ENCODE measurements at regions not wholly inside any gene's neighbourhood (a gene's known extent, or its start where the extent isn't known, plus 50 kb on each side); places are given as distances from the start of the nearest gene placed in this dataset.

- ChIA-PET CTCF (interaction anchor here (0.7 kb wide), 1 partner anchor 406 kb away, joined by 3 read pairs; no protein-coding TSS in a partner anchor), POLR2A (no interaction called here)
- no peak for DNase-seq (ENCODE audit: low read depth)
- Histone ChIP-seq H3K4me3 (ENCODE audit: low read depth, low read length) (no peak overlapping the region), H3K27me3 (ENCODE audit: control insufficient read depth, insufficient read depth, low read length) (no peaks in the 10 kb centered on the region), H3K36me3 (ENCODE audit: control insufficient read depth, insufficient read depth, low read length) (no peaks in the 10 kb centered on the region)
- no peak for TF ChIP-seq CTCF (IDR thresholded peaks at IDR 0.05; ENCODE audit: insufficient read depth, low read depth, low read length)
These were observed 736.0 kb downstream of the CD109 start for GRCh38 chr6:74431873-74432580.

- CTCF ChIA-PET: no interaction called here
- POLR2A ChIA-PET: no interaction called here
- DNase-seq (ENCODE audit: low read depth): no peak
- no peak for TF ChIP-seq CTCF (IDR thresholded peaks at IDR 0.05; ENCODE audit: insufficient read depth, low read depth, low read length)
- Histone ChIP-seq H3K36me3 (ENCODE audit: control insufficient read depth, insufficient read depth, low read length) (no peaks in the 10 kb centered on the region), H3K27me3 (ENCODE audit: control insufficient read depth, insufficient read depth, low read length) (no peaks in the 10 kb centered on the region), H3K4me3 (ENCODE audit: low read depth, low read length) (no peak overlapping the region)
These were observed 724.2 kb downstream of the CD109 start for GRCh38 chr6:74420221-74420620.

- POLR2A ChIA-PET: no interaction called here
- H3K27me3 ChIP-seq (ENCODE audit: control insufficient read depth, insufficient read depth, low read length): no peaks in the 10 kb centered on the region
- H3K4me3 ChIP-seq (ENCODE audit: low read depth, low read length): no peak overlapping the region
- no peak for TF ChIP-seq CTCF (IDR thresholded peaks at IDR 0.05; ENCODE audit: insufficient read depth, low read depth, low read length)
- no peak for DNase-seq (ENCODE audit: low read depth)
- CTCF ChIA-PET: interaction anchor here (0.6 to 8.5 kb wide), 2 partner anchors 554 to 792 kb away, joined by 4 to 130 read pairs; partner anchors contain the start of gene COL12A1
- no peaks in the 10 kb centered on the region for H3K36me3 ChIP-seq (ENCODE audit: control insufficient read depth, insufficient read depth, low read length)
These were observed 719.1 kb downstream of the CD109 start for GRCh38 chr6:74415056-74415455.

- ChIA-PET POLR2A (no interaction called here), CTCF (interaction anchor here (1.2 to 8.5 kb wide), 3 partner anchors 522 to 797 kb away, joined by 3 to 130 read pairs (median 3); partner anchors contain the start of gene COL12A1)
- TF ChIP-seq CTCF (IDR thresholded peaks at IDR 0.05; ENCODE audit: insufficient read depth, low read depth, low read length): no peak
- Histone ChIP-seq H3K4me3 (ENCODE audit: low read depth, low read length) (no peak overlapping the region), H3K36me3 (ENCODE audit: control insufficient read depth, insufficient read depth, low read length) (no peaks in the 10 kb centered on the region), H3K27me3 (ENCODE audit: control insufficient read depth, insufficient read depth, low read length) (no peaks in the 10 kb centered on the region)
- peak; percentile 22 for DNase-seq (ENCODE audit: low read depth)
These were observed 714.6 kb downstream of the CD109 start for GRCh38 chr6:74410630-74411029.

GRCh38 chr6:74409447-74409846, 713.4 kb downstream of the CD109 start:
- ChIA-PET POLR2A (no interaction called here), CTCF (interaction anchor here (0.6 to 8.5 kb wide), 8 partner anchors 11 to 798 kb away, joined by 3 to 130 read pairs (median 4); partner anchors contain the start of gene COL12A1)

More at GRCh38 chr6:74409447-74409846, 713.4 kb downstream of the CD109 start:
- TF ChIP-seq CTCF (IDR thresholded peaks at IDR 0.05; ENCODE audit: insufficient read depth, low read depth, low read length): peak; percentile 56
- Histone ChIP-seq H3K36me3 (ENCODE audit: control insufficient read depth, insufficient read depth, low read length) (no peaks in the 10 kb centered on the region), H3K27me3 (ENCODE audit: control insufficient read depth, insufficient read depth, low read length) (no peaks in the 10 kb centered on the region), H3K4me3 (ENCODE audit: low read depth, low read length) (no peak overlapping the region)
- peak; percentile 37 for DNase-seq (ENCODE audit: low read depth)

Data from BJ (cell line).